Gastrocnemius medialis (tissue), 4 donors: ENCODE measurements at regions not wholly inside any gene's neighbourhood (a gene's known extent, or its start where the extent isn't known, plus 50 kb on each side); places are given as distances from the start of the nearest gene placed in this dataset.

Experiments
- POLR2A ChIP-seq, 2 donors: fragments of 450-650 bp; IDR thresholded peaks; one replicate each; pipeline ENCODE4 v1.6.1; 2017; ENCODE audit warnings: antibody characterized with exemption in 2 of 2, mild to moderate bottlenecking in 2 of 2, moderate library complexity in 2 of 2
- TF ChIP-seq, protein P1 (sequence below), 5 experiments: fragments of 450-650 bp in 3 of 5; fragments of 200-600 bp in 2 of 5; sonication (generic) in 2 of 5; IDR thresholded peaks in 4 of 5; conservative IDR thresholded peaks in 1 of 5; 1 replicate in 4 of 5; 2 replicates in 1 of 5; pipeline ENCODE4 v1.5.1; 2016 to 2019; ENCODE audit warnings: antibody characterized with exemption in 5 of 5, mild to moderate bottlenecking in 3 of 5, moderate library complexity in 3 of 5

GRCh38 chr17:21493993-21494392 is 117.8 kb downstream of the KCNJ12 start:
- TF ChIP-seq, protein P1, sequence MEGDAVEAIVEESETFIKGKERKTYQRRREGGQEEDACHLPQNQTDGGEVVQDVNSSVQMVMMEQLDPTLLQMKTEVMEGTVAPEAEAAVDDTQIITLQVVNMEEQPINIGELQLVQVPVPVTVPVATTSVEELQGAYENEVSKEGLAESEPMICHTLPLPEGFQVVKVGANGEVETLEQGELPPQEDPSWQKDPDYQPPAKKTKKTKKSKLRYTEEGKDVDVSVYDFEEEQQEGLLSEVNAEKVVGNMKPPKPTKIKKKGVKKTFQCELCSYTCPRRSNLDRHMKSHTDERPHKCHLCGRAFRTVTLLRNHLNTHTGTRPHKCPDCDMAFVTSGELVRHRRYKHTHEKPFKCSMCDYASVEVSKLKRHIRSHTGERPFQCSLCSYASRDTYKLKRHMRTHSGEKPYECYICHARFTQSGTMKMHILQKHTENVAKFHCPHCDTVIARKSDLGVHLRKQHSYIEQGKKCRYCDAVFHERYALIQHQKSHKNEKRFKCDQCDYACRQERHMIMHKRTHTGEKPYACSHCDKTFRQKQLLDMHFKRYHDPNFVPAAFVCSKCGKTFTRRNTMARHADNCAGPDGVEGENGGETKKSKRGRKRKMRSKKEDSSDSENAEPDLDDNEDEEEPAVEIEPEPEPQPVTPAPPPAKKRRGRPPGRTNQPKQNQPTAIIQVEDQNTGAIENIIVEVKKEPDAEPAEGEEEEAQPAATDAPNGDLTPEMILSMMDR (IDR thresholded peaks at IDR 0.05 in 4 of 5, conservative IDR thresholded peaks at IDR 0.05 in 1 of 5): no peak
- TF ChIP-seq POLR2A (IDR thresholded peaks at IDR 0.05): no peak
